Glutamatergic neuron (in vitro differentiated cells): ENCODE measurements at regions not wholly inside any gene's neighbourhood (a gene's known extent, or its start where the extent isn't known, plus 50 kb on each side); places are given as distances from the start of the nearest gene placed in this dataset.

Experiments used
- DNase-seq: peaks from one replicate; pipeline ENCODE4 v3.0.0; 2022
- H3K27ac Mint-ChIP-seq: one replicate; pipeline ENCODE4 v1.8.0; 2020; ENCODE audit warnings: mild to moderate bottlenecking, mixed read lengths, inconsistent platforms; ENCODE audit not compliant: unreplicated experiment
- H3K27me3 Mint-ChIP-seq: one replicate; pipeline ENCODE4 v1.8.0; 2020; ENCODE audit warnings: mild to moderate bottlenecking, moderate library complexity, mixed read lengths, inconsistent platforms; ENCODE audit not compliant: unreplicated experiment
- H3K36me3 Mint-ChIP-seq: one replicate; pipeline ENCODE4 v1.8.0; 2020; ENCODE audit warnings: mild to moderate bottlenecking, mixed read lengths, inconsistent platforms; ENCODE audit not compliant: unreplicated experiment
- H3K4me1 Mint-ChIP-seq: one replicate; pipeline ENCODE4 v1.8.0; 2020; ENCODE audit warnings: mild to moderate bottlenecking, low read depth, mixed read lengths, inconsistent platforms; ENCODE audit not compliant: unreplicated experiment
- H3K4me3 Mint-ChIP-seq: one replicate; pipeline ENCODE4 v1.8.0; 2020; ENCODE audit warnings: mild to moderate bottlenecking, mixed read lengths, inconsistent platforms; ENCODE audit not compliant: unreplicated experiment
- H3K9me3 Mint-ChIP-seq: one replicate; pipeline ENCODE4 v1.8.0; 2020; ENCODE audit warnings: mild to moderate bottlenecking, moderate library complexity, mixed read lengths, inconsistent platforms; ENCODE audit not compliant: unreplicated experiment
- CTCF ChIP-seq: fragments of 200-600 bp; sonication (generic); IDR thresholded peaks from one replicate; pipeline ENCODE4 v1.5.0; 2021; ENCODE audit not compliant: partially characterized antibody, unreplicated experiment

GRCh38 chr7:32204361-32205018, 134.3 kb upstream of the PDE1C start:
- TF ChIP-seq CTCF = peak; percentile 74
- Mint-ChIP-seq H3K4me3 (no peak overlapping the region), H3K9me3 (no peaks in the 10 kb centered on the region), H3K4me1 (peaks cover under 1% of the 10 kb centered on the region), H3K27ac (no peak overlapping the region), H3K27me3 (peaks cover 7% of the 10 kb centered on the region), H3K36me3 (no peaks in the 10 kb centered on the region)
- DNase-seq = peak; percentile 75

GRCh38 chr7:32200646-32201045, 130.4 kb upstream of the PDE1C start:
- no peaks in the 10 kb centered on the region for H3K9me3 Mint-ChIP-seq
- DNase-seq = no peak
- TF ChIP-seq CTCF = no peak
- H3K4me1 Mint-ChIP-seq = no peaks in the 10 kb centered on the region
- no peaks in the 10 kb centered on the region for H3K36me3 Mint-ChIP-seq
- no peak overlapping the region for H3K27ac Mint-ChIP-seq
- no peaks in the 10 kb centered on the region for H3K27me3 Mint-ChIP-seq
- H3K4me3 Mint-ChIP-seq = no peak overlapping the region

GRCh38 chr7:32194537-32194936, 124.3 kb upstream of the PDE1C start:
- TF ChIP-seq CTCF = no peak
- no peaks in the 10 kb centered on the region for H3K9me3 Mint-ChIP-seq
- H3K27me3 Mint-ChIP-seq = no peaks in the 10 kb centered on the region
- H3K4me1 Mint-ChIP-seq = peaks cover 2% of the 10 kb centered on the region
- H3K36me3 Mint-ChIP-seq = peaks cover 6% of the 10 kb centered on the region
- no peak for DNase-seq
- no peak overlapping the region for H3K27ac Mint-ChIP-seq
- no peak overlapping the region for H3K4me3 Mint-ChIP-seq

- peaks cover 6% of the 10 kb centered on the region for H3K36me3 Mint-ChIP-seq
- no peaks in the 10 kb centered on the region for H3K27me3 Mint-ChIP-seq
- no peak for DNase-seq
- no peak overlapping the region for H3K27ac Mint-ChIP-seq
- peaks cover 2% of the 10 kb centered on the region for H3K4me1 Mint-ChIP-seq
- no peak overlapping the region for H3K4me3 Mint-ChIP-seq
- no peak for TF ChIP-seq CTCF
- no peaks in the 10 kb centered on the region for H3K9me3 Mint-ChIP-seq
These were observed 121.1 kb upstream of the PDE1C start for GRCh38 chr7:32191305-32191704.

GRCh38 chr7:32179567-32179966, 109.4 kb upstream of the PDE1C start:
- Mint-ChIP-seq H3K36me3 (no peaks in the 10 kb centered on the region), H3K27me3 (no peaks in the 10 kb centered on the region), H3K4me3 (no peak overlapping the region), H3K27ac (no peak overlapping the region), H3K9me3 (no peaks in the 10 kb centered on the region), H3K4me1 (peaks cover 10% of the 10 kb centered on the region)
- DNase-seq = no peak
- no peak for TF ChIP-seq CTCF
